ENCODE measurements at regions not wholly inside any gene's neighbourhood (a gene's known extent, or its start where the extent isn't known, plus 50 kb on each side); places are given as distances from the start of the nearest gene placed in this dataset.

DNA sequence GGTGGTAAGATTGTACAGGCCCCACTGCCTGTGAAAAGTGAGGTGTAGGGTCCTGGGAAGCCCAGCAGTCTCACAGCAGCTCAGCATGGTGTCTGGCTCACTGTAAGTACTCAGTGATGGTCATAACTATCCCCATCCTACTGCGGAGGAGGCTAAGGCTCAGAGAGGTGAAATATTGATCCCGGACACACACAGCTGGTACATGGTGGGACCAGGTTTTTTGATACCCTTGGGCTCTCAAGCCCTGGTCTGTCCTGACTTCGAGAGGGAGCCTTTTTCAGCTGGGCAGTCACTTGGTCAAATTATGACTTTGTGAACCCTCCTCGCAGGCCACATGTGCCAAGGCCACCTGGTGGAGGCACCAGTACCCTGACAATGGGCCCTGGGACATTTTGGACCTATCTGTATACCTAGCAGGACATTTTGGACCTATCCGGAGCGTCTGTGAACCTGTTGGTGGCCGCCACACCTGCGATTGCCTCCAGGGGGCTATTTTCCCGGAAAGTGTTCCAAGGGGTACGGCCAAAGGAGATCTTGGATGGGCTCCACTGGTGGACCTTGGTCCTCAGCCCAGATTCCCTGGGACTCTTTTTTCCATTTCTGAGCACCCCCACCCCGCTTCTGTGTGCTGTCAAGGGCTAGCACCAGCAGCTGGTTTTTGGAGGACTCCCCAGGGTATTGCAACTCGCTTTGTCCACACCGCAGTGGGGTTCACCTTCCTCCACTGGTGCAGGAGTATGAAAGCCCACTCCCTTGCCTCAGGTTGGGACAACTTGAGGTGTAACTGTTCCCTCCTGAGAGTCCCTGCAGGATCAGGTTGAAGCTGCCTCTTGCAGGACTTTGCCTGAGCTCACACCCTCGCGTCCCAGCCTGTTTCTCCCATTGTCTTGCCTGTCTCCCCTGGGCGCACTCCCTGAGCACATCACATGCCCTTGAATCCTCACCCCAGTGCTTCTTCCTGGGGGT lies 83.6 kb upstream of the NKD1 start:
- TF ChIP-seq, protein P1, sequence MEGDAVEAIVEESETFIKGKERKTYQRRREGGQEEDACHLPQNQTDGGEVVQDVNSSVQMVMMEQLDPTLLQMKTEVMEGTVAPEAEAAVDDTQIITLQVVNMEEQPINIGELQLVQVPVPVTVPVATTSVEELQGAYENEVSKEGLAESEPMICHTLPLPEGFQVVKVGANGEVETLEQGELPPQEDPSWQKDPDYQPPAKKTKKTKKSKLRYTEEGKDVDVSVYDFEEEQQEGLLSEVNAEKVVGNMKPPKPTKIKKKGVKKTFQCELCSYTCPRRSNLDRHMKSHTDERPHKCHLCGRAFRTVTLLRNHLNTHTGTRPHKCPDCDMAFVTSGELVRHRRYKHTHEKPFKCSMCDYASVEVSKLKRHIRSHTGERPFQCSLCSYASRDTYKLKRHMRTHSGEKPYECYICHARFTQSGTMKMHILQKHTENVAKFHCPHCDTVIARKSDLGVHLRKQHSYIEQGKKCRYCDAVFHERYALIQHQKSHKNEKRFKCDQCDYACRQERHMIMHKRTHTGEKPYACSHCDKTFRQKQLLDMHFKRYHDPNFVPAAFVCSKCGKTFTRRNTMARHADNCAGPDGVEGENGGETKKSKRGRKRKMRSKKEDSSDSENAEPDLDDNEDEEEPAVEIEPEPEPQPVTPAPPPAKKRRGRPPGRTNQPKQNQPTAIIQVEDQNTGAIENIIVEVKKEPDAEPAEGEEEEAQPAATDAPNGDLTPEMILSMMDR (conservative IDR thresholded peaks at IDR 0.05 in 1 of 2, IDR thresholded peaks at IDR 0.05 in 1 of 2; ENCODE audit: low read depth in 1 of 2, low read length in 2 of 2) = no peak
- TF ChIP-seq EZH2 (IDR thresholded peaks at IDR 0.05; ENCODE audit: low read length, missing control alignments) = no peak
